COLO668 (cell line): ENCODE measurements at regions not wholly inside any gene's neighbourhood (a gene's known extent, or its start where the extent isn't known, plus 50 kb on each side); places are given as distances from the start of the nearest gene placed in this dataset.
"Not testable (repeated sequence)": the region's sequence is repeated elsewhere in the genome, so short reads cannot be mapped to it uniquely, and the experiment has no call there.

ENCODE experiments used
- DNase-seq: peaks from one replicate; lab custom pipeline; 2025; ENCODE audit not compliant: unreplicated experiment; lab: John Stamatoyannopoulos, UW

DNA sequence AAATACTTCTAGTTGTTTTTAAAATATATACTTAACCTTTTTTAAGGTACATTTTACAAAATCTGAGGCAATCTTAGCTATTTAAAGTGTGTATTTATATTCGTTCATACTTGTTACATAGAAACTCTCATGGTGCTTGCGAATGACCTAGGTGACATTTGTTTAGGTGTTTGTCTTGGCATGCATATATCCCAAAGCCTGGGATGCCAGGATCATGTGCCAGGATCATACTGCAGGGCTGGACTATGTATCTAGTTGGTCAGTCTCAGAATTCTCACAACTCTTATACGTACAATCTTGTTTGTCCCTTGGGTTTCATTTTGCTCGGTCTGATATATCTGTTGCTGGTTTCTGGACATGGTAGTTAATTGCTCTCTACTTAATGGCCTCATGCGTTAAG is 109.9 kb upstream of the WIPF3 start:
- not testable (repeated sequence) for DNase-seq

DNA sequence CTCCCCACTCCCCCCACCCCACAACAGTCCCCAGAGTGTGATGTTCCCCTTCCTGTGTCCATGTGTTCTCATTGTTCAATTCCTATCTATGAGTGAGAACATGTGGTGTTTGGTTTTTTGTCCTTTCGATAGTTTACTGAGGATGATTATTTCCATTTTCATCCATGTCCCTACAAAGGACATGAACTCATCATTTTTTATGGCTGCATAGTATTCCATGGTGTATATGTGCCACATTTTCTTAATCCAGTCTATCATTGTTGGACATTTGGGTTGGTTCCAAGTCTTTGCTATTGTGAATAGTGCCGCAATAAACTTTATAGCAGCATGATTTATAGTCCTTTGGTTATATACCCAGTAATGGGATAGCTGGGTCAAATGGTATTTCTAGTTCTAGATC is 106.6 kb upstream of the WIPF3 start:
- DNase-seq = not testable (repeated sequence)

DNA sequence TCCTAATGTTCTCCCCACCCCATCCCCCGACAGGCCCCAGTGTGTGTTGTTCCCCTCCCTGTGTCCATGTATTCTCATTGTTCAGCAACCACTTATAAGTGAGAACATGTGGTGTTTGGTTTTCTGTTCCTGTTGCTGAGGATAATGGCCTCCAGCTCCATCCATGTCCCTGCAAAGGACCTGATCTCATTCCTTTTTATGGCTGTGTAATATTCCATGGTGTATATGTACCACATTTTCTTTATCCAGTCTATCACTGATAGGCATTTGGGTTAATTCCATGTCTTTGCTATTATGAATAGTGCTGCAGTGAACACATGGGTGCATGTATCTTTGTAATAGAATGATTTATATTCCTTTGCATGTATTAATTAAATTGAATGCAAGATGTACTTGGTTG is 104.8 kb upstream of the WIPF3 start:
- not testable (repeated sequence) for DNase-seq

DNA sequence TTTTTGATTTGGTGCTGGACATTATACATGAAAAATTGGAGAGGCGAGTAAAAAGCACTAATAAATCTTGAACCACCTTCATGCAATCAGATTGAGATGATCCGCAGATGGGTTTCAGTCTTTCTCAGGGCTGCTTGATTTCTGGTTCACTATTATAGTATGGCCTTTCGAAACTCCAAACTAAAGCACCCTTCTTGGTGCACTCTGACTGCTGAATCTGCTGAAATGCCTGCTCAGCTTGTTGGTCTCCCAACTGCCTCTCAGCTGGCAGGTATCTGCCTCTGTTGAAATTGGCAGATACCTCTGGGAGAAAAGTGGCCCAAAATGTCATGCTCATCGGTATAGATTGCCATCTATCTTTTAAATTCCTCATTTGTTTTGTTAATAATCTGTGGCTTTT is 102.5 kb upstream of the WIPF3 start:
- not testable (repeated sequence) for DNase-seq

DNA sequence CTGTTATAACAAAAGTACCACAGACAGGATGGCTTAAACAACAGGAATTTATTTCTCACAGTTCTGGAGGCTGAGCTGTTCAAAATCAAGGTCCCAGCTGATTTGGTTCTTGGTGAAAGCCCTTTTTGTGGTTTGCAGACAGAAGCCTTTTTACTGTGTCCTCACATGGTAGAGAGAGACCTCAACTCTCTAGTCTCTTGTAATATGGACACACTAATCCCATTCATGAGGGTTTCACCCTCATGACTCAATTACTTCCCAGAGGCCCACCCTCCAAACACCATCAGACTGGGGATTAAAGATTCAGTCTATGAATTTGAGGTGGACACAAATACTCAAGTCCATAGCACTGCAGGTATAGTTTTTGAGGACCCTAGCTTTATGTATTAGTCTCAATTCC is 97.3 kb upstream of the WIPF3 start:
- DNase-seq = not testable (repeated sequence)

DNA sequence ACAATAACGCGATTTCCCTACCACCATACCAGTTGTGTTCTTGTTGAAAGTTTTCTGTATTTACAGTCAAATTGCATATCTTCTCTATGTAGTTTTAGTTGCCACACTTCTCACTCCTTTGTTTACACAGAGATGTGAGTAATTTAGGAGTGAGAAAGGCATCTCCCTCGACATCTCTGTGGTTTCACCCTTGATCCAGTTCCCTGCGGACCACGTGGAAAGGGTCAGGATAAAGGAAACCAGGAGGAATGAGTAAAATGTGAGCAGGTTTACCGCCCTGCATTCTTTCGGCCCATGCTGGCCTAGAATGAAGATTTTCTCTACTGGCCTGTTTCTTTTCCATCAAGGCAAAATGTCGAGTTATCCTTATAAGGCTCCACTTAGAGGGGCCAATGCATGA is 83.2 kb upstream of the WIPF3 start:
- not testable (repeated sequence) for DNase-seq

- no peak for DNase-seq
Observed at GRCh38 chr7:29723599-29723998, 82.7 kb upstream of the WIPF3 start.

- DNase-seq = not testable (repeated sequence)
Observed at GRCh38 chr7:29729534-29730165, 76.7 kb upstream of the WIPF3 start.

DNA sequence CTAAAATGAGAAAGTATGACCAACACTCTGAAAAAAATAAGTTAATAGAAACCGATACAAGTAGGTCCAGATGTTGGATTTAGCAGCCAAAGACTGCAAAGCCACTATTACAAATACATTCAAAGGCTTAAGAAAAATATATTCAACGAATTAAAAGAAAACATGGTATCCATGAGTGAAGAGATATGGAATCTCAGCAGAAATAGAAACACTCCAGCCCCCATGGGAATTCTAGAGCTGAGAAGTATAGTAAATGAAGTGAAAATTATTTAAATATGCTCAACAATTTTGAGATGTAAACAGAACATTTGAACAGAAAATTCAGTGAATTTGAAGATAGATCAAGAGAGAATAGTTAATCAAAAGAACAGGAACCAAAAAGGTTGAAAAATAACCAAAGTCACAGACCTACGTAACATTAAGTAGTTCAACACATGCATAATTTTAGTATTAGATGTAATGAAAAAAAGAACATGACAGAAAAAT is 72.0 kb upstream of the WIPF3 start:
- no peak for DNase-seq

- not testable (repeated sequence) for DNase-seq
Observed at GRCh38 chr7:29747645-29748245, 58.6 kb upstream of the WIPF3 start.

GRCh38 chr7:29748286-29749099 is 57.8 kb upstream of the WIPF3 start:
- peak; percentile 24 for DNase-seq

GRCh38 chr7:29749701-29750321 is 56.5 kb upstream of the WIPF3 start:
- DNase-seq = no peak

DNA sequence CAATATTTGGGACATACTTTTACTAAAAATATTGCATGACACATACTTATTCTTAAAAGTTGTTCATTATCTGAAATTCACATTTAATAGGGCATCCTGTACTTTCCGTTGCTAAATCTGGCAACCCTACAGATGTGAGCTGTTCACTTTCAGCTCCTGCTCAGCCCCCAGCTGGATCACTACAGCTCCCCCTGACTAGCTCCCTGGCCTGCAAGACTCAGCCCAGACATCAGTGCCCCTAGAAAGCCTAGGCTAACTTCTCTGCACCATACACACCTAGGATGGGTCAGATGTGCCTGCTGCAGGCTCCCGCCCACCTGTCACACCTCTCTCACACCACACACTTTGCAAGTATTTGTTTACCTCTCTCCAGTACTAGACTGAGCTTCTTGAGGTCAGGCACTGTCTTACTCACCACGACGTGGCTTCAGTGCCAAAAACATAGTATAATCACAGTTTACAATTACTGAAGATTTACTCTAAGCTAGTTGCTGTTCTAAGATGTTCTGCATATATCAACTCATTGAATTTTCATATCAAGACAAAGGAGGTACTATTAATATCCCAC is 55.9 kb upstream of the WIPF3 start:
- DNase-seq = not testable (repeated sequence)

DNA sequence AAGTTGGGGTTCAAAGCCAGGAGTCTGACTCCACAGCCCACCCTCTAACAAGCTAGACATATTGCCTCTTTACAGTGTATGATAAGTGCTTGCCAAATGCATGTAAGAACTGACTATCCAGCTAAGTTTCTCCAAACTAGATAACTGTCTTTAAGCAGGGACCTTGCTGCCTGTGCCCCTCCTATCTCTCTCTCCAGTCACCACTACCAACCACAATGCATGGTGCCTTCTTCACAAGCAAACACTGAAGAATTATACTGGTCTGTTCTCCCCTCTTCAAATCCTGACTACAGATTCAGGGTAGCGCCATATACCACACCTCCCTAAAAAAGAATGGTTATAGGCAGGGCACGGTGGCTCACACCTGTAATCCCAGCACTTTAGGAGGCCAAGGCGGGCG is 55.3 kb upstream of the WIPF3 start:
- DNase-seq = not testable (repeated sequence)

GRCh38 chr7:29754874-29755490 is 51.3 kb upstream of the WIPF3 start:
- no peak for DNase-seq
